ENCODE measurements at regions not wholly inside any gene's neighbourhood (a gene's known extent, or its start where the extent isn't known, plus 50 kb on each side); places are given as distances from the start of the nearest gene placed in this dataset.

DNA sequence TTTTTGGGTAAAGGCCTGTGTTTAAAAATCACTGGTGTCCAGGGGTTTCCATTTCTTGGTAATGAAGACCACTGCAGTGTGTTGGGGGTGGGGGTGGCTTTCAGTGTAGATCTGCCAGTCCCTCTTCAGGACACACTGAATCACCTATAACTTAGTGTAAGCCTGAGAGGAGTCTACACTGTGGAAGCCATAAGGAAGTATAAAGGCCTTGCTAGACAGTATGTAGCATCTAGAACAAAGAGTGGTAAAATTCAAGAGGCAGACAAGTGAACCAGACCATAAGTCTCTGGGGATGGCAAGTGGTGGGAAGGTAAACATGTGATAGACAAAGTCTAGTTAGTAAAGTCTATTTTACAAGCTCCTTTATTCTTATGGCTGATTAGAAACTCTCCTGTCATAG, 191.8 kb downstream of the CCNG2 start:
- no peak for FAIRE-seq
- no peaks in the 10 kb centered on the region for H4K20me1 ChIP-seq (replicated peaks; ENCODE audit: control insufficient read depth, extremely low read depth, insufficient read depth, low read length)
- intact Hi-C loops (cut with micrococcal nuclease) (no loop called here), dilution Hi-C loops (cut with MboI; ENCODE audit: extremely low pct_ligation_motif_present, low sequenced_read_pairs) (no loop called here)
- no TSS peak for BruUV-seq (replicated peaks)
- DNase-seq (ENCODE audit: low read depth, low spot score): no peak
- TF ChIP-seq POLR2A (IDR thresholded peaks at IDR 0.05; ENCODE audit: low read depth, low read length) (no peak), CTCF (IDR thresholded peaks at IDR 0.05; ENCODE audit: extremely low read depth in 1 of 2, insufficient read depth in 1 of 2, low read depth in 1 of 2, low read length in 2 of 2) (no peak), JUN (IDR thresholded peaks at IDR 0.05; ENCODE audit: borderline replicate concordance, insufficient read depth, insufficient read length, low read depth) (no peak), MYC (IDR thresholded peaks at IDR 0.05; ENCODE audit: low read depth, low read length) (no peak), FOS (IDR thresholded peaks at IDR 0.05; ENCODE audit: borderline replicate concordance, insufficient read depth, low read length) (no peak), POLR2AphosphoS5 (IDR thresholded peaks at IDR 0.05; ENCODE audit: insufficient read depth, low read depth, low read length) (no peak), EZH2 (IDR thresholded peaks at IDR 0.05; ENCODE audit: borderline replicate concordance, low read depth, low read length, severe bottlenecking) (no peak), GATA2 (IDR thresholded peaks at IDR 0.05; ENCODE audit: insufficient read depth, insufficient read length, low read depth, low read length) (no peak)
- TF ChIP-seq, protein P1, sequence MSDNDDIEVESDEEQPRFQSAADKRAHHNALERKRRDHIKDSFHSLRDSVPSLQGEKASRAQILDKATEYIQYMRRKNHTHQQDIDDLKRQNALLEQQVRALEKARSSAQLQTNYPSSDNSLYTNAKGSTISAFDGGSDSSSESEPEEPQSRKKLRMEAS (IDR thresholded peaks at IDR 0.05; ENCODE audit: insufficient read depth, insufficient read length): no peak
- no peaks in the 10 kb centered on the region for H3K79me2 ChIP-seq (ENCODE audit: control insufficient read depth, insufficient read depth, low read length)
- H3K4me2 ChIP-seq (ENCODE audit: insufficient read depth, low read length): no peak overlapping the region
- no peak overlapping the region for H3K9ac ChIP-seq (replicated peaks; ENCODE audit: extremely low read depth, insufficient read depth, low read length)
- no peaks in the 10 kb centered on the region for H3K9me3 ChIP-seq (replicated peaks; ENCODE audit: control insufficient read depth, insufficient read depth, low read length)
- no peak overlapping the region for H3K4me3 ChIP-seq (replicated peaks in 1 of 3; ENCODE audit: insufficient read depth in 1 of 3, low read depth in 1 of 3, low read length in 3 of 3)
- ChIA-PET POLR2A (no interaction called here), CTCF (interaction anchor here (2.7 kb wide), 1 partner anchor 9 kb away, joined by 8 read pairs; no protein-coding TSS in a partner anchor)
- no peaks in the 10 kb centered on the region for H3K4me1 ChIP-seq (ENCODE audit: control insufficient read depth, extremely low read depth, insufficient read depth, low read length)
- no peak overlapping the region for H3K27ac ChIP-seq (ENCODE audit: insufficient read depth, low read depth, low read length)
- H3K9me1 ChIP-seq (replicated peaks; ENCODE audit: control insufficient read depth, extremely low read depth, insufficient read depth, low read length): no peaks in the 10 kb centered on the region
- no peaks in the 10 kb centered on the region for H3K36me3 ChIP-seq (ENCODE audit: control insufficient read depth in 2 of 2, extremely low read depth in 1 of 2, insufficient read depth in 2 of 2, low read length in 2 of 2)
- no peaks in the 10 kb centered on the region for H3K27me3 ChIP-seq (ENCODE audit: control insufficient read depth in 2 of 2, insufficient read depth in 2 of 2, low read length in 2 of 2)
- H2AFZ ChIP-seq (ENCODE audit: low read depth, low read length): no peak overlapping the region

All from endothelial cell of umbilical vein (primary cell).